IMR-90 (cell line): ENCODE measurements at regions not wholly inside any gene's neighbourhood (a gene's known extent, or its start where the extent isn't known, plus 50 kb on each side); places are given as distances from the start of the nearest gene placed in this dataset.

Source experiments
- ATAC-seq: fragments of 200-7000 bp; cut with Tn5 transposase; 2 replicates; pipeline ENCODE4 v1.9.1; 2020; ENCODE audit warnings: low read depth, mild to moderate bottlenecking, moderate library complexity
- BruUV-seq: library from RNA; stranded (reverse); fragments of 400-500 nt; replicated peaks from 2 replicates; lab custom pipeline; 2021; lab: Mats Ljungman, UMichigan
- CTCF ChIA-PET: fragments of 300-600 bp; formaldehyde crosslinking; extraction: SDS; loops from one replicate; lab custom pipeline; 2021; ENCODE audit warnings: antibody characterized with exemption; lab: Yijun Ruan, JAX
- POLR2A ChIA-PET: fragments of 300-600 bp; sonication (Branson Sonifier 250); formaldehyde crosslinking; loops from one replicate; lab custom pipeline; 2022; ENCODE audit warnings: antibody characterized with exemption; ENCODE audit not compliant: unreplicated experiment; lab: Charles Lee
- DNase-seq: peaks from one replicate; pipeline ENCODE4 v3.0.0; 2013
- H2AFZ ChIP-seq: replicated peaks from 2 replicates; pipeline ENCODE3; 2013; ENCODE audit warnings: low read length, mild to moderate bottlenecking; ENCODE audit not compliant: poor library complexity
- H2AK5ac ChIP-seq: 2 replicates; pipeline ENCODE4 v1.6.1; 2013; ENCODE audit warnings: low read depth, low read length, inconsistent platforms
- H2AK9ac ChIP-seq: replicated peaks from 2 replicates; pipeline ENCODE3; 2013; ENCODE audit warnings: mild to moderate bottlenecking, low read depth, low read length, moderate library complexity; ENCODE audit not compliant: poor library complexity
- H2BK120ac ChIP-seq: 2 replicates; pipeline ENCODE4 v1.6.1; 2013; ENCODE audit warnings: low read depth, low read length, inconsistent platforms
- H2BK15ac ChIP-seq: 3 replicates; pipeline ENCODE4 v1.6.1; 2013; ENCODE audit warnings: low read depth, low read length, inconsistent platforms
- H2BK20ac ChIP-seq: 2 replicates; pipeline ENCODE4 v1.6.1; 2013; ENCODE audit warnings: low read depth, mild to moderate bottlenecking, inconsistent platforms, low read length, moderate library complexity
- H2BK5ac ChIP-seq: 2 replicates; pipeline ENCODE4 v1.6.1; 2013; ENCODE audit warnings: mild to moderate bottlenecking, low read depth, low read length, inconsistent platforms; ENCODE audit not compliant: poor library complexity, severe bottlenecking
- H3K14ac ChIP-seq: replicated peaks from 2 replicates; pipeline ENCODE4 v1.6.1; 2013; ENCODE audit warnings: low read depth, low read length, inconsistent platforms
- H3K18ac ChIP-seq: 2 replicates; pipeline ENCODE4 v1.6.1; 2013; ENCODE audit warnings: low read depth, low read length, control low read depth
- H3K23ac ChIP-seq: 2 replicates; pipeline ENCODE4 v1.6.1; 2013; ENCODE audit warnings: low read depth, low read length, inconsistent platforms
- H3K27ac ChIP-seq: 2 replicates; pipeline ENCODE4 v1.5.1; 2013; ENCODE audit warnings: mild to moderate bottlenecking, control low read depth, low read length; ENCODE audit not compliant: insufficient read depth
- H3K27me3 ChIP-seq: 2 replicates; pipeline ENCODE4 v1.6.1; 2013; ENCODE audit warnings: low read length; ENCODE audit not compliant: control insufficient read depth, insufficient read depth
- H3K36me3 ChIP-seq: 2 replicates; pipeline ENCODE4 v1.6.1; 2013; ENCODE audit warnings: low read length, mixed read lengths; ENCODE audit not compliant: control insufficient read depth, insufficient read depth
- H3K4ac ChIP-seq: 2 replicates; pipeline ENCODE4 v1.6.1; 2013; ENCODE audit warnings: low read depth, low read length, inconsistent platforms
- H3K4me1 ChIP-seq: 2 replicates; pipeline ENCODE4 v1.6.1; 2013; ENCODE audit warnings: low read length, mixed read lengths; ENCODE audit not compliant: control insufficient read depth, insufficient read depth
- H3K4me2 ChIP-seq: 2 replicates; pipeline ENCODE4 v1.6.1; 2013; ENCODE audit warnings: low read depth, mild to moderate bottlenecking, control low read depth, low read length, moderate library complexity
- H3K4me3 ChIP-seq: 2 replicates; pipeline ENCODE4 v1.5.1; 2013; ENCODE audit warnings: low read depth, mild to moderate bottlenecking, control low read depth, low read length, moderate library complexity; ENCODE audit not compliant: insufficient read depth
- H3K56ac ChIP-seq: 2 replicates; pipeline ENCODE4 v1.6.1; 2013; ENCODE audit warnings: low read length, inconsistent platforms; ENCODE audit not compliant: insufficient read depth; ENCODE audit errors: extremely low read depth
- H3K79me1 ChIP-seq, 2 experiments: 2 replicates each; pipeline ENCODE4 v1.6.1; 2013; ENCODE audit warnings: low read length in 2 of 2, inconsistent platforms in 1 of 2, low read depth in 1 of 2
- H3K9ac ChIP-seq: 2 replicates; pipeline ENCODE4 v1.6.1; 2013; ENCODE audit warnings: low read depth, low read length, control low read depth
- H3K9me1 ChIP-seq: 2 replicates; pipeline ENCODE4 v1.6.1; 2013; ENCODE audit warnings: low read length, inconsistent platforms; ENCODE audit not compliant: insufficient read depth
- H3K9me3 ChIP-seq: 2 replicates; pipeline ENCODE4 v1.6.1; 2013; ENCODE audit warnings: low read length; ENCODE audit not compliant: control insufficient read depth, insufficient read depth
- H4K20me1 ChIP-seq: 2 replicates; pipeline ENCODE4 v1.6.1; 2013; ENCODE audit warnings: low read length, inconsistent platforms; ENCODE audit not compliant: insufficient read depth
- H4K5ac ChIP-seq: 2 replicates; pipeline ENCODE4 v1.6.1; 2013; ENCODE audit warnings: mild to moderate bottlenecking, low read depth, low read length, control low read depth
- H4K8ac ChIP-seq, 2 experiments: 2 replicates each; pipeline ENCODE4 v1.6.1; 2013; ENCODE audit warnings: low read depth in 2 of 2, low read length in 2 of 2, control low read depth in 1 of 2, inconsistent platforms in 1 of 2
- H4K91ac ChIP-seq: 2 replicates; pipeline ENCODE4 v1.6.1; 2013; ENCODE audit warnings: low read depth, low read length, inconsistent platforms; ENCODE audit not compliant: insufficient read depth
- BHLHE40 ChIP-seq: fragments of 150-350 bp; IDR thresholded peaks from 2 replicates; pipeline ENCODE4 v1.6.1; 2016; ENCODE audit warnings: mild to moderate bottlenecking, low read depth, low read length
- CEBPB ChIP-seq: IDR thresholded peaks from 2 replicates; pipeline ENCODE4 v1.6.1; 2012; ENCODE audit warnings: low read depth, low read length, improper control_type of control experiment
- FOS ChIP-seq: fragments of 150-350 bp; IDR thresholded peaks from 2 replicates; pipeline ENCODE4 v1.6.1; 2016; ENCODE audit warnings: low read depth, low read length
- MAZ ChIP-seq: IDR thresholded peaks from 2 replicates; pipeline ENCODE4 v1.6.1; 2012; ENCODE audit warnings: low read depth, mild to moderate bottlenecking, low read length, improper control_type of control experiment, moderate library complexity, borderline replicate concordance
- WGBS, 2 experiments: methylation state at CpG; one replicate each; pipeline versions ENCODE4 v1.1.5 to v1.1.7; 2013; ENCODE audit warnings: missing lambda C conversion rate in 2 of 2; ENCODE audit not compliant: insufficient read length in 1 of 2; ENCODE audit errors: extremely low coverage in 2 of 2; 5-methylcytosine and 5-hydroxymethylcytosine counted together
- dilution Hi-C: fragments of 300-500 bp; cut with HindIII; formaldehyde crosslinking; loops from one replicate; pipeline ENCODE4 v1.14.3; 2018; ENCODE audit warnings: low sequenced_read_pairs; ENCODE audit not compliant: unreplicated experiment
- in situ Hi-C: fragments of 300-500 bp; cut with MboI; formaldehyde crosslinking; loops from 3 replicates; pipeline ENCODE4 v1.14.3; 2019; ENCODE audit warnings: low sequenced_read_pairs, inconsistent platforms, mixed read lengths
- intact Hi-C: fragments of 100-400 bp; cut with micrococcal nuclease; formaldehyde crosslinking; loops from 2 replicates; pipeline ENCODE4 v1.10.0; 2022
- TF ChIP-seq, protein P1 (sequence below): fragments of 150-350 bp; IDR thresholded peaks from 2 replicates; pipeline ENCODE4 v1.6.1; 2016; ENCODE audit warnings: low read depth, mild to moderate bottlenecking, low read length, moderate library complexity, borderline replicate concordance
- TF ChIP-seq, protein P2 (sequence below): conservative IDR thresholded peaks from 2 replicates; pipeline ENCODE4 v1.5.1; 2012; ENCODE audit warnings: mild to moderate bottlenecking, low read depth, low read length, improper control_type of control experiment

- H3K56ac ChIP-seq = no peak overlapping the region
- H3K18ac ChIP-seq = no peak overlapping the region
- no peak overlapping the region for H2BK20ac ChIP-seq
- no peak overlapping the region for H4K8ac ChIP-seq
- H4K5ac ChIP-seq = no peak overlapping the region
- H3K36me3 ChIP-seq = no peaks in the 10 kb centered on the region
- 40% methylated on average over 1 of the region's 2 CpGs; no CpG with 5 or more reads in 1 of the 2 experiments for WGBS, 2 experiments
- no peak overlapping the region for H3K4me3 ChIP-seq
- in situ Hi-C loops = no loop called here
- no peak overlapping the region for H3K9ac ChIP-seq
- no peaks in the 10 kb centered on the region for H3K27me3 ChIP-seq
- DNase-seq (no peak), ATAC-seq (no peak)
- no peak overlapping the region for H3K14ac ChIP-seq
- no peaks in the 10 kb centered on the region for H4K20me1 ChIP-seq
- no peak overlapping the region for H2BK120ac ChIP-seq
- CTCF ChIA-PET = no interaction called here
- H3K9me1 ChIP-seq = no peaks in the 10 kb centered on the region
- H2BK5ac ChIP-seq = no peak overlapping the region
- no TSS peak for BruUV-seq
- TF ChIP-seq FOS (no peak), MAZ (no peak), CEBPB (no peak), BHLHE40 (no peak)
- TF ChIP-seq, protein P1, sequence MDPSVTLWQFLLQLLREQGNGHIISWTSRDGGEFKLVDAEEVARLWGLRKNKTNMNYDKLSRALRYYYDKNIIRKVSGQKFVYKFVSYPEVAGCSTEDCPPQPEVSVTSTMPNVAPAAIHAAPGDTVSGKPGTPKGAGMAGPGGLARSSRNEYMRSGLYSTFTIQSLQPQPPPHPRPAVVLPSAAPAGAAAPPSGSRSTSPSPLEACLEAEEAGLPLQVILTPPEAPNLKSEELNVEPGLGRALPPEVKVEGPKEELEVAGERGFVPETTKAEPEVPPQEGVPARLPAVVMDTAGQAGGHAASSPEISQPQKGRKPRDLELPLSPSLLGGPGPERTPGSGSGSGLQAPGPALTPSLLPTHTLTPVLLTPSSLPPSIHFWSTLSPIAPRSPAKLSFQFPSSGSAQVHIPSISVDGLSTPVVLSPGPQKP = no peak
- TF ChIP-seq, protein P2, sequence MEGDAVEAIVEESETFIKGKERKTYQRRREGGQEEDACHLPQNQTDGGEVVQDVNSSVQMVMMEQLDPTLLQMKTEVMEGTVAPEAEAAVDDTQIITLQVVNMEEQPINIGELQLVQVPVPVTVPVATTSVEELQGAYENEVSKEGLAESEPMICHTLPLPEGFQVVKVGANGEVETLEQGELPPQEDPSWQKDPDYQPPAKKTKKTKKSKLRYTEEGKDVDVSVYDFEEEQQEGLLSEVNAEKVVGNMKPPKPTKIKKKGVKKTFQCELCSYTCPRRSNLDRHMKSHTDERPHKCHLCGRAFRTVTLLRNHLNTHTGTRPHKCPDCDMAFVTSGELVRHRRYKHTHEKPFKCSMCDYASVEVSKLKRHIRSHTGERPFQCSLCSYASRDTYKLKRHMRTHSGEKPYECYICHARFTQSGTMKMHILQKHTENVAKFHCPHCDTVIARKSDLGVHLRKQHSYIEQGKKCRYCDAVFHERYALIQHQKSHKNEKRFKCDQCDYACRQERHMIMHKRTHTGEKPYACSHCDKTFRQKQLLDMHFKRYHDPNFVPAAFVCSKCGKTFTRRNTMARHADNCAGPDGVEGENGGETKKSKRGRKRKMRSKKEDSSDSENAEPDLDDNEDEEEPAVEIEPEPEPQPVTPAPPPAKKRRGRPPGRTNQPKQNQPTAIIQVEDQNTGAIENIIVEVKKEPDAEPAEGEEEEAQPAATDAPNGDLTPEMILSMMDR = no peak
- H3K4me1 ChIP-seq = no peaks in the 10 kb centered on the region
- intact Hi-C loops = no loop called here
- no peaks in the 10 kb centered on the region for H3K79me1 ChIP-seq
- no peak overlapping the region for H4K91ac ChIP-seq
- H3K4me2 ChIP-seq = no peak overlapping the region
- dilution Hi-C loops = no loop called here
- H3K9me3 ChIP-seq = no peaks in the 10 kb centered on the region
- H2AFZ ChIP-seq = no peak overlapping the region
- POLR2A ChIA-PET = no interaction called here
- no peak overlapping the region for H3K23ac ChIP-seq
- H3K27ac ChIP-seq = no peak overlapping the region
- no peak overlapping the region for H2AK9ac ChIP-seq
- H3K4ac ChIP-seq = no peak overlapping the region
- no peak overlapping the region for H2AK5ac ChIP-seq
- H2BK15ac ChIP-seq = no peak overlapping the region
Observed at GRCh38 chr6:112459758-112460304, 112.7 kb downstream of the RFPL4B start.
